MM.1S (cell line): ENCODE measurements at regions not wholly inside any gene's neighbourhood (a gene's known extent, or its start where the extent isn't known, plus 50 kb on each side); places are given as distances from the start of the nearest gene placed in this dataset.
"Not testable (repeated sequence)": the region's sequence is repeated elsewhere in the genome, so short reads cannot be mapped to it uniquely, and the experiment has no call there.

ENCODE experiments used
- DNase-seq: peaks from one replicate; pipeline ENCODE4 v3.0.0-alpha.2; 2015
- H2AFZ ChIP-seq: fragments of 300-600 bp; sonication (generic); 2 replicates; pipeline ENCODE4 v1.6.0; 2016; ENCODE audit warnings: antibody characterized with exemption, low read length
- H3F3A ChIP-seq: fragments of 300-600 bp; sonication (generic); 2 replicates; pipeline ENCODE4 v1.6.1; 2016; ENCODE audit warnings: mild to moderate bottlenecking, antibody characterized with exemption, low read length, moderate library complexity, mixed read lengths; ENCODE audit not compliant: insufficient read depth
- H3K27ac ChIP-seq: fragments of 300-600 bp; sonication (generic); 2 replicates; pipeline ENCODE4 v1.5.1; 2016; ENCODE audit warnings: mild to moderate bottlenecking, low read length
- H3K27me3 ChIP-seq: fragments of 300-600 bp; sonication (generic); replicated peaks from 2 replicates; pipeline ENCODE4 v1.6.0; 2016; ENCODE audit warnings: low read length; ENCODE audit not compliant: insufficient read depth
- H3K36me3 ChIP-seq: fragments of 300-600 bp; sonication (generic); replicated peaks from 2 replicates; pipeline ENCODE4 v1.6.1; 2016; ENCODE audit warnings: mild to moderate bottlenecking, low read length, mixed read lengths; ENCODE audit not compliant: insufficient read depth
- H3K4me1 ChIP-seq: fragments of 300-600 bp; sonication (generic); 2 replicates; pipeline ENCODE4 v1.6.1; 2016; ENCODE audit warnings: low read length, mixed read lengths
- H3K4me2 ChIP-seq: fragments of 300-600 bp; sonication (generic); 2 replicates; pipeline ENCODE4 v1.6.0; 2016; ENCODE audit warnings: low read depth, low read length
- H3K4me3 ChIP-seq: fragments of 300-600 bp; sonication (generic); 2 replicates; pipeline ENCODE4 v1.5.1; 2016; ENCODE audit warnings: low read length, mixed read lengths
- H3K79me2 ChIP-seq: fragments of 300-600 bp; sonication (generic); 2 replicates; pipeline ENCODE4 v1.6.1; 2016; ENCODE audit warnings: mixed run types, low read length, mixed read lengths
- H3K9ac ChIP-seq: fragments of 300-600 bp; sonication (generic); 2 replicates; pipeline ENCODE4 v1.6.1; 2016; ENCODE audit warnings: low read length, mixed read lengths
- H3K9me2 ChIP-seq: fragments of 300-600 bp; sonication (generic); replicated peaks from 2 replicates; pipeline ENCODE4 v1.6.1; 2016; ENCODE audit warnings: mild to moderate bottlenecking, low read length, mixed read lengths; ENCODE audit not compliant: insufficient read depth
- H3K9me3 ChIP-seq: fragments of 300-600 bp; sonication (generic); replicated peaks from 2 replicates; pipeline ENCODE4 v1.6.1; 2016; ENCODE audit warnings: mild to moderate bottlenecking, low read length, mixed read lengths; ENCODE audit not compliant: insufficient read depth
- H4K20me1 ChIP-seq: fragments of 300-600 bp; sonication (generic); 2 replicates; pipeline ENCODE4 v1.6.1; 2016; ENCODE audit warnings: mild to moderate bottlenecking, low read length, moderate library complexity, mixed read lengths; ENCODE audit not compliant: insufficient read depth
- EZH2 ChIP-seq: fragments of 300-600 bp; sonication (generic); optimal IDR thresholded peaks from 2 replicates; pipeline ENCODE3; 2017; ENCODE audit warnings: low read depth, mild to moderate bottlenecking, antibody characterized with exemption, low read length, mixed read lengths
- EZH2phosphoT487 ChIP-seq: fragments of 300-600 bp; sonication (generic); IDR thresholded peaks from 2 replicates; pipeline ENCODE4 v1.6.1; 2018; ENCODE audit warnings: antibody characterized with exemption, low read length
- TF ChIP-seq, protein P1 (sequence below): fragments of 300-600 bp; sonication (generic); IDR thresholded peaks from 2 replicates; pipeline ENCODE4 v1.5.1; 2016; ENCODE audit warnings: antibody characterized with exemption, low read length, mixed read lengths

DNA sequence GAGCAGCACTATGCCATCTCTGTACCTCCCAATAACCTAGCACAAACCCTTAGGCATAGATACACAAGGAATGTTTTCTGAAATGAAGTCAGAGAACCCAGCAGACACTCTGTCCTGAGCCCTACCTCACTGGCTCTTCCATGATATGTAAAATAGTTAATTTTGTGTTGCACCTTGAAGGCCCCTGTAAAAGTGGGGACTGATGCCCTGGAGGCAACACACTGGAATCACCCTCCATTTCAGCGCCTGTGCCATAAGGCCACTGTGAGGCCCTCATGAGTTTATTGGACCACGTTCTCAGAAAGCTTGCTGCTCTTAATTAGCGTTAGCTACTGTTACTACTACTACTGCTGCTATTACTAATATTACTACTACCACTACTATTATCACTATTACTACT lies 670.1 kb upstream of the SOX11 start:
- no peaks in the 10 kb centered on the region for H4K20me1 ChIP-seq
- TF ChIP-seq EZH2phosphoT487 (no peak), EZH2 (no peak)
- H3K79me2 ChIP-seq = no peaks in the 10 kb centered on the region
- H3K9me2 ChIP-seq = no peaks in the 10 kb centered on the region
- no peaks in the 10 kb centered on the region for H3K27me3 ChIP-seq
- no peak overlapping the region for H3K4me2 ChIP-seq
- no peak overlapping the region for H2AFZ ChIP-seq
- DNase-seq = no peak
- H3K4me1 ChIP-seq = no peaks in the 10 kb centered on the region
- H3K9ac ChIP-seq = no peak overlapping the region
- no peaks in the 10 kb centered on the region for H3K36me3 ChIP-seq
- H3F3A ChIP-seq = peaks cover 4% of the 10 kb centered on the region
- H3K9me3 ChIP-seq = no peaks in the 10 kb centered on the region
- H3K27ac ChIP-seq = no peak overlapping the region
- H3K4me3 ChIP-seq = no peak overlapping the region

GRCh38 chr2:5022708-5023635 lies 669.2 kb upstream of the SOX11 start:
- H3K27me3 ChIP-seq, H2AFZ ChIP-seq, H3K27ac ChIP-seq, H3K4me1 ChIP-seq, H3F3A ChIP-seq, H3K79me2 ChIP-seq, DNase-seq, H4K20me1 ChIP-seq, H3K9me2 ChIP-seq, H3K4me3 ChIP-seq, H3K4me2 ChIP-seq, H3K9me3 ChIP-seq, H3K9ac ChIP-seq, H3K36me3 ChIP-seq: not testable (repeated sequence)

DNA sequence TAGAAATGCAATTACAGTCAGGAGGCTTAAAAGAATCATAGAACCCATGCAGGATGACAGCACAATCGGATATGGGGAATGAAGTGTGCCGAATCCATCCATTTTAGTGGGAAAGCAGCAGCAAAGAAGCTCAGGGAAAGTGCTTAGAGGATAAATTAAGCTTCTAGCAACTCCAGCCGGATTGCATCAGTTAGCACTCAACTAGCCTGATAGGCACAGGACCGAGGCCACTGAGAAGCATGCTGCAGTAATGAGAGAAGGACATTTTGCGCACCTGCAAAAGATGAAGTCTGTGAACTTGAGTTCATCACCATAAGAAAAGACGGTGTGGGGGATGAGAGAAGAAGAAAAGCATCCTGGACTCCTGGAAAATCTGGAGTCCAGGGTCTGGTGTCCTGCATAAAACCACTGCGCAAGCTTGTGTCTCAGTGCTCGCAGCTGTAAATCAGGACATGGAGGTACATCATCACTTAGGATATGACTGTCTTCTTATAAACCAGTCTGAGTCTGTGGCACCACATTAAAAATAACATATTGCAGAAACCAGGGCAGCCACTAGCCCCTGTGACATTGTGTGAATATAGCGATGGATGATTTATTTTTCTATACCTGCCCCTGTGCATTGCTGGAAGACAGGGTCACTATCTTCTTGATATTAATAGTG lies 665.5 kb upstream of the SOX11 start:
- TF ChIP-seq, protein P1, sequence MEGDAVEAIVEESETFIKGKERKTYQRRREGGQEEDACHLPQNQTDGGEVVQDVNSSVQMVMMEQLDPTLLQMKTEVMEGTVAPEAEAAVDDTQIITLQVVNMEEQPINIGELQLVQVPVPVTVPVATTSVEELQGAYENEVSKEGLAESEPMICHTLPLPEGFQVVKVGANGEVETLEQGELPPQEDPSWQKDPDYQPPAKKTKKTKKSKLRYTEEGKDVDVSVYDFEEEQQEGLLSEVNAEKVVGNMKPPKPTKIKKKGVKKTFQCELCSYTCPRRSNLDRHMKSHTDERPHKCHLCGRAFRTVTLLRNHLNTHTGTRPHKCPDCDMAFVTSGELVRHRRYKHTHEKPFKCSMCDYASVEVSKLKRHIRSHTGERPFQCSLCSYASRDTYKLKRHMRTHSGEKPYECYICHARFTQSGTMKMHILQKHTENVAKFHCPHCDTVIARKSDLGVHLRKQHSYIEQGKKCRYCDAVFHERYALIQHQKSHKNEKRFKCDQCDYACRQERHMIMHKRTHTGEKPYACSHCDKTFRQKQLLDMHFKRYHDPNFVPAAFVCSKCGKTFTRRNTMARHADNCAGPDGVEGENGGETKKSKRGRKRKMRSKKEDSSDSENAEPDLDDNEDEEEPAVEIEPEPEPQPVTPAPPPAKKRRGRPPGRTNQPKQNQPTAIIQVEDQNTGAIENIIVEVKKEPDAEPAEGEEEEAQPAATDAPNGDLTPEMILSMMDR = no peak
- TF ChIP-seq EZH2 = no peak
- no peak for TF ChIP-seq EZH2phosphoT487
- no peaks in the 10 kb centered on the region for H3K27me3 ChIP-seq
- no peak overlapping the region for H3K4me3 ChIP-seq
- DNase-seq = no peak
- H3K9me2 ChIP-seq = no peaks in the 10 kb centered on the region
- H3K9ac ChIP-seq = no peak overlapping the region
- no peaks in the 10 kb centered on the region for H3K4me1 ChIP-seq
- H3K9me3 ChIP-seq = no peaks in the 10 kb centered on the region
- H3K36me3 ChIP-seq = no peaks in the 10 kb centered on the region
- H3F3A ChIP-seq = peaks cover 4% of the 10 kb centered on the region
- H4K20me1 ChIP-seq = no peaks in the 10 kb centered on the region
- H3K4me2 ChIP-seq = no peak overlapping the region
- no peak overlapping the region for H3K27ac ChIP-seq
- H2AFZ ChIP-seq = no peak overlapping the region
- no peaks in the 10 kb centered on the region for H3K79me2 ChIP-seq

DNA sequence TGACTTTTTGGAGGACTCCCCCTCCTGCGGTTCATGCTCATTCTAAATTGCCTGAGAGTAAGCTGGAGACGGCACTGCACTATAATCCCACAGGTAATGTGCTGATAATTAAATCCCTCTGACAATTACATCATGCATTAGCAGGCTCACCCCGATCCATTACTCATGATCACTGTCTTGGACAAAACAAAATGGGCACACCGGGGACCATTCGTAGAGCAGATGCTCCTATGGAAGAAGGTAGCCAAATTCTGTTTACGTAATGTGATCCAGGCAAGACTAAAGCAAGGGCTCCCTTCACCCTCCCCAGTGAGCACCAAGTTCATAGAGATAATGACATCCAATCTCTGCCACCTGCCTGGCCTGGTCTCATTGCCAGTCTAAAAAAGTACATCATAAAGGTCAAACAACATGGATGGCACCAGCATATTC lies 657.1 kb upstream of the SOX11 start:
- Histone ChIP-seq H2AFZ (no peak overlapping the region), H3K79me2 (no peaks in the 10 kb centered on the region), H3K4me2 (no peak overlapping the region), H3K9me3 (no peaks in the 10 kb centered on the region), H3K27ac (no peak overlapping the region), H3K36me3 (no peaks in the 10 kb centered on the region), H3K4me3 (no peak overlapping the region), H3F3A (no peaks in the 10 kb centered on the region), H3K9me2 (no peaks in the 10 kb centered on the region), H3K4me1 (no peaks in the 10 kb centered on the region), H4K20me1 (no peaks in the 10 kb centered on the region), H3K27me3 (no peaks in the 10 kb centered on the region), H3K9ac (no peak overlapping the region)
- no peak for TF ChIP-seq EZH2phosphoT487
- DNase-seq = no peak
